SK-N-MC (cell line): ENCODE measurements at regions not wholly inside any gene's neighbourhood (a gene's known extent, or its start where the extent isn't known, plus 50 kb on each side); places are given as distances from the start of the nearest gene placed in this dataset.

Source experiments
- DNase-seq: peaks from one replicate; pipeline ENCODE4 v3.0.0-alpha.2; 2011; ENCODE audit warnings: low read depth, low spot score
- H3K27ac ChIP-seq: fragments of 200-600 bp; sonication (generic); 2 replicates; pipeline ENCODE4 v1.5.1; 2016; ENCODE audit warnings: mixed run types
- H3K36me3 ChIP-seq: fragments of 200-600 bp; sonication (generic); 2 replicates; pipeline ENCODE4 v1.6.1; 2017; ENCODE audit warnings: antibody characterized with exemption, low read length, mixed read lengths; ENCODE audit not compliant: insufficient read depth
- H3K4me3 ChIP-seq: fragments of 200-600 bp; sonication (generic); 2 replicates; pipeline ENCODE4 v1.5.1; 2016
- H3K9ac ChIP-seq: fragments of 200-600 bp; sonication (generic); 2 replicates; pipeline ENCODE4 v1.8.0; 2017; ENCODE audit warnings: mixed run types, mixed read lengths; ENCODE audit not compliant: insufficient read length
- H3K9me3 ChIP-seq: fragments of 200-600 bp; sonication (generic); 2 replicates; pipeline ENCODE4 v1.6.1; 2017; ENCODE audit warnings: low read depth, mild to moderate bottlenecking, antibody characterized with exemption, low read length, moderate library complexity, mixed read lengths
- EZH2 ChIP-seq: fragments of 200-600 bp; sonication (generic); IDR thresholded peaks from one replicate; pipeline ENCODE4 v1.6.1; 2017; ENCODE audit warnings: antibody characterized with exemption
- FOXP2 ChIP-seq: optimal IDR thresholded peaks from 2 replicates; pipeline ENCODE3; 2011; ENCODE audit warnings: mild to moderate bottlenecking, moderate library complexity; ENCODE audit not compliant: insufficient read depth; ENCODE audit errors: extremely low read length, control extremely low read depth
- POLR2AphosphoS5 ChIP-seq: IDR thresholded peaks from 2 replicates; pipeline ENCODE4 v1.6.1; 2012; ENCODE audit warnings: mild to moderate bottlenecking, low read depth, low read length, borderline replicate concordance

DNA sequence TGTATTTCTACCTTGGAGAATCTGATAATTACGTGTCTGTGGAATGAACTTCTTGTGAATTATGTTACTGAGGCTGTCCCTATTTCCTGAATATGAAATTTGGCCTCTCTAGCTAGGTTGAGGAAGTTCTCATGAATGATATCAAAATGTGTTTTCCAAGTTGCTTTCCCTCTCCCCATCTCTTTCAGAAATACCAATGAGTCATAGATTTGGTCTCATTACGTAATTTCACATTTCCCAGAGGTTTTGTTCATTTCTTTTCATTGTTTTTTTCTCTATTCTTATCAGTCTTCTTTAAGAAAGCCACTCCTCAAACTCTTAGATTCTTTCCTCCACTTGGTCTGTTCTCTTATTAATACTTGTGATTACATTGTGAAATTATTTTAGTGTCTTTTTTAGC lies 923.8 kb upstream of the CDH9 start:
- no peak overlapping the region for H3K27ac ChIP-seq
- TF ChIP-seq EZH2, result no peak
- TF ChIP-seq FOXP2, result no peak
- TF ChIP-seq POLR2AphosphoS5, result no peak
- DNase-seq, result no peak
- no peak overlapping the region for H3K4me3 ChIP-seq
- no peak overlapping the region for H3K9ac ChIP-seq
- H3K36me3 ChIP-seq, result no peaks in the 10 kb centered on the region
- no peaks in the 10 kb centered on the region for H3K9me3 ChIP-seq

DNA sequence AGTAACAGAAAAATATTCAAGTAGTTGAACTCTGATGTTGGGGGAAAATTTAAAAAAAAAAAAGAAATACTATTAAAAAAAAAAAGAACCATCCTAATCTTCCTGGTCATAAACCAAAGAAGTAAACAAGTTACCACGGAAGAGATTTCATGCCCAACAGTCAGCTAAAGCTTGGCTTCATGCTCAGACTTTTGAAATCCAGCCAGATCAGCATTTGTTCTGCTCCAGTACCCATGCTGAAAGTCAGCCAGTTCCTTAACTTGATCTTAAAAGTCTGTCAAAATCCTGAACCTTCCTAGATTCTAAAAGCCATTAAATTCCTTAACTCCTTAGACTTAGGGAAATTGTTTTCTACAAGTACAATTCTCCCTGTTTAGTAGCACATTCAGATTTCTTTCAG lies 908.7 kb upstream of the CDH9 start:
- peak; percentile 39 for DNase-seq
- TF ChIP-seq EZH2 (no peak), FOXP2 (peak; percentile 40)
- Histone ChIP-seq H3K4me3 (no peak overlapping the region), H3K36me3 (no peaks in the 10 kb centered on the region), H3K9me3 (no peaks in the 10 kb centered on the region), H3K27ac (peak overlapping the region; percentile 61; the same call in 1 of the 2 replicates), H3K9ac (peak overlapping the region; percentile 25)

DNA sequence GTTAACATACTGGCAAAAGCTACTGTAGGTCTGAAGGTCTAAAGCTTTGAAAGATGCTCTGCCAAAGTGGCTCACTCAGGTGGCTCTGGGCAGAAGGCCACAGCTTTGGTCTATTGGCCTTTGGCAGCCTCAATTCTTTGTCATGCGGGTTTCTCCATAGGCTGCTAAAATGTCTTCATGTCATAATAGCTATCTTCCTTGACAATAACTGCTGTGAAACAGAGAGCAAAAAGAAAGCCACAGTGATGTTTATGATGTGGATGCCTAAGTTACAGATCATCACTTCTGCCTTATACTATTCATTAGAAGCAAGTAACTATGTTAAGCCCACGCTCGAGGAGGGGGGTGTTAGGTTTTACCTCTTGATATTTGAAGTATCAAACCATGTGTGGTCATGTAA lies 906.1 kb upstream of the CDH9 start:
- no peak overlapping the region for H3K4me3 ChIP-seq
- TF ChIP-seq FOXP2 (no peak), POLR2AphosphoS5 (no peak), EZH2 (no peak)
- H3K9me3 ChIP-seq, result no peaks in the 10 kb centered on the region
- H3K36me3 ChIP-seq, result no peaks in the 10 kb centered on the region
- DNase-seq, result no peak
- H3K27ac ChIP-seq, result no peak overlapping the region
- H3K9ac ChIP-seq, result no peak overlapping the region

GRCh38 chr5:27938989-27939388 lies 900.6 kb upstream of the CDH9 start:
- DNase-seq, result no peak
- no peak overlapping the region for H3K9ac ChIP-seq
- no peaks in the 10 kb centered on the region for H3K9me3 ChIP-seq
- TF ChIP-seq POLR2AphosphoS5, result no peak
- TF ChIP-seq FOXP2, result no peak
- no peak for TF ChIP-seq EZH2
- H3K27ac ChIP-seq, result no peak overlapping the region
- H3K4me3 ChIP-seq, result no peak overlapping the region
- H3K36me3 ChIP-seq, result no peaks in the 10 kb centered on the region

DNA sequence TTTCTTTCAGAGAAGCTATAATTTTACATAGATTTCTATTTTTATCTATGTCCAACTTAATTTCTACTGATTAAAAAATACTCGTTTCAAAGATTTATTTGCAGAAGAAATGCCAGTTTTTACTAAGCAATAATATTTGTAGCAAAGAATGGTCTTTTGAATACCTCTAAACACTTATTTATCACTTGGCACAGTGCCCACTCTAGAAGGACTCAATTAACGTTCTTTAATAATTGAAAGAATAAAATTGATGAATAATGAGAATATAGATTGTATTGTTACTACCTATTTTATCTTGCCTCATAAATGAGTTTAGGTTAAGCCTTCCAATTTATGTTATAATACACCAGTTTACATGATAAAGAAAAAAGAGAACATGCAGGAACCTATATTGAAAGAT lies 889.7 kb upstream of the CDH9 start:
- no peak overlapping the region for H3K9ac ChIP-seq
- no peaks in the 10 kb centered on the region for H3K9me3 ChIP-seq
- no peak overlapping the region for H3K27ac ChIP-seq
- no peaks in the 10 kb centered on the region for H3K36me3 ChIP-seq
- no peak for TF ChIP-seq FOXP2
- TF ChIP-seq POLR2AphosphoS5, result no peak
- TF ChIP-seq EZH2, result no peak
- DNase-seq, result no peak
- H3K4me3 ChIP-seq, result no peak overlapping the region

- DNase-seq, result peak; percentile 5
- Histone ChIP-seq H3K27ac (no peak overlapping the region), H3K36me3 (no peaks in the 10 kb centered on the region), H3K9me3 (no peaks in the 10 kb centered on the region), H3K4me3 (no peak overlapping the region), H3K9ac (no peak overlapping the region)
- no peak for TF ChIP-seq POLR2AphosphoS5
- no peak for TF ChIP-seq FOXP2
- TF ChIP-seq EZH2, result no peak
Measured at GRCh38 chr5:27911216-27911615, 872.8 kb upstream of the CDH9 start.

DNA sequence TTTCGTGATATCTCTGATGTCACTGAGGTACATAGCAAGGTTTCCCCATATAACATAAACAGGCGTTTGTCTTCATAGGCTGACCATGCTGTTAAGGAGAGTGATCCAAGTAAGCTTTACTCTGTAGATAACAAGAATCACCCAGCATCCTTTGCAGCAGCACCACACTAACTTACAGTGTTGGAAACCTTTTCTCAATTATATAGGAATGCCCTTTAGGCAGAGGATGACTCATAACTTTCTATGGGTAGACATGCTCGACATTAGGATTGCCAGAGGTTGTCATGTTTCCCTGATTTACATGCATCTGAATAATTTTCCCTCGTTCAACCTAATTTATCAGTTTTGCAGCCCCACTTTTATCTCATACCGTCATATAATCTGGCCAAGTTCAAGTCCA lies 870.0 kb upstream of the CDH9 start:
- Histone ChIP-seq H3K4me3 (no peak overlapping the region), H3K9ac (no peak overlapping the region), H3K36me3 (no peaks in the 10 kb centered on the region), H3K27ac (no peak overlapping the region), H3K9me3 (no peaks in the 10 kb centered on the region)
- TF ChIP-seq EZH2 (no peak), POLR2AphosphoS5 (no peak), FOXP2 (no peak)
- DNase-seq, result no peak

DNA sequence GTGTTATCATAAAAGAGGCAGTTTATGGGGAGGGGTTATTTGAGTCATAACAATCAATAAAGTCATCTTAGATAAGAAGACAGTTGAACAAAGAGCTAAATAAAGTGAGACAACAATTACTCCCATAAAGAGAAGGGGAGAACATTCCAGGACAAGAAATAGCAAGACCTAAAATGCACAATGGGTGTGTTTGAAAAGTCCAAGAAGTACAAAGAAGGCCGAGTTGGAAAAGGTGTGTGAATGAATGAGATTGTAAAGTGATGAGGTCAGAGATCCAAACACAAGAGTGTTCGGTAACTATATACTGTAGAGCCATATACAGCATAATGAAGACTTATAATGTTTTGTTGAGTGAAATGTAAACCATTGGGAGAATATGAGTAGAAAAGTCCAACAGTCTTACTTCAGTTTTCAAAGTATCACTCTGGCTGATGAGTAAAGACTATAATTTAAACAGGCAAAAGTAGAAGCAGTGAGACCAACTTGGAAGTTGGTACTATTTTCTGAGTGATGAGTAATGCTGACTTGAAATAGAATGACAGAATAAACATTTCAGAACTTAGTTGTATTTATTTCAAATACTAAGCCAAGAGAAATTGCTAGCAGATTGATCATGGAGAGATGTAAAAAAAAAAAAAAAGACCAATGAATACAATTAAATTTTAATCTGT lies 868.7 kb upstream of the CDH9 start:
- no peak overlapping the region for H3K4me3 ChIP-seq
- no peak for DNase-seq
- TF ChIP-seq POLR2AphosphoS5 (no peak), EZH2 (no peak), FOXP2 (no peak)
- no peaks in the 10 kb centered on the region for H3K36me3 ChIP-seq
- no peaks in the 10 kb centered on the region for H3K9me3 ChIP-seq
- no peak overlapping the region for H3K27ac ChIP-seq
- H3K9ac ChIP-seq, result no peak overlapping the region

GRCh38 chr5:27906481-27906880 lies 868.1 kb upstream of the CDH9 start:
- TF ChIP-seq EZH2 (no peak), POLR2AphosphoS5 (no peak), FOXP2 (no peak)
- no peak overlapping the region for H3K9ac ChIP-seq
- no peak overlapping the region for H3K27ac ChIP-seq
- H3K36me3 ChIP-seq, result no peaks in the 10 kb centered on the region
- H3K4me3 ChIP-seq, result no peak overlapping the region
- DNase-seq, result no peak
- H3K9me3 ChIP-seq, result no peaks in the 10 kb centered on the region
